NCI-H146 treated with DMSO at 0.1 percent for 48 hours (cell line): ENCODE measurements at regions not wholly inside any gene's neighbourhood (a gene's known extent, or its start where the extent isn't known, plus 50 kb on each side); places are given as distances from the start of the nearest gene placed in this dataset.

Source experiments
- DNase-seq: peaks from one replicate; lab custom pipeline; 2025; ENCODE audit not compliant: unreplicated experiment; lab: John Stamatoyannopoulos, UW

DNA sequence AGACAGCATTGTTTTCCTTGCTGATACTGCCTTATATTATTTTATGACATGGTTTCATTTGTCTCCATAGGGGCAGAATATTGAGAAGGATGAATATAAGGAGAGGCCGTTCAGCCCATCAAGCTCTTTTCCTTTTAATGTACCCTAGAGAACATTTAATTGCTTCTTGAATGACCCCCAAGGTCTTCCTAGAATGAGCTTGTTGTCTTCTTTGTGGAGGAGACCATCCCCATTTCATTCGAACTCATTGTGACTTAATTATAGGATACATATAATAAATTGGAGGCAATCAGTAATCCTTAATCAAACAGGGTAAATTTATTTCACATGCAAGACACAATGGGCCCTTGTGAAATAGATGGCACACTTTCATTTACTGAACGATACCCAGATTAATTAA is 231.3 kb downstream of the MDFIC start:
- DNase-seq = no peak

DNA sequence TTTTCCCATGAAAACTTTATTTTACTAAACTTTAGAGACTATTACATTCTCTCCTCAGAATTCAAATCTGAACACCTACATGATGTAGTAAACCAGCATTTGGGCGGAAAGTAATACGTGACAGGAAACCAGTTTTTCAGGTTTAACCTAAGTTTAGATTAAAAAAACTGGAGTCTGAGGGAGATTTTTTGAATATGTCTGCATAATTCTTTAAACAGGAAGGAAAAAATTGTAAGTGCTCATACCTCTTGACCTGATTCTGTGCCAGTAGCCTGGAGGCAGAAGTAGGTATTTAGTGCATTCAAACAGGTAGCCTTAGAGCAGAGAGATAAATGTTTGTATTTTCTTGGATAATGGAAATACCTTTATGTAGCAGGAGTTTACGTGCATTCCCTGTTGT is 224.3 kb downstream of the MDFIC start:
- DNase-seq = no peak

DNA sequence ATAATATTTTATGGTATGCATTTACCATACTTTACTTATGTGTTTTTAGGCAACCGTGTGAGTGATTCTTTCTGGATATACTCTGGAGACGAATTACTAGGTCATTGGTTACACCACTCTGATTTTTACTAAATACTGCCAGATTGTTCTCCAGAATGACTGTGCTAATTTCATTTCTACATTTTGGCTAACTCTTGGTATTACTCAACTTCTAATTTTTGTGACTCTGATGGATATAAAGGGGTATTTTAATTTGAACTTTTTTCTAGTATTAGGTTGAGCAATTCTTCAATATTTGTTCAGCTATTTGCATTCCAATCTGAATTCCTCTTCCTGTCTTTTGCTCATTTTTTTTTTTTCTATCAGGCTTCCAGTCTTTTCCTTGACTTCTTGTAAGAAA is 223.6 kb downstream of the MDFIC start:
- DNase-seq = no peak

DNA sequence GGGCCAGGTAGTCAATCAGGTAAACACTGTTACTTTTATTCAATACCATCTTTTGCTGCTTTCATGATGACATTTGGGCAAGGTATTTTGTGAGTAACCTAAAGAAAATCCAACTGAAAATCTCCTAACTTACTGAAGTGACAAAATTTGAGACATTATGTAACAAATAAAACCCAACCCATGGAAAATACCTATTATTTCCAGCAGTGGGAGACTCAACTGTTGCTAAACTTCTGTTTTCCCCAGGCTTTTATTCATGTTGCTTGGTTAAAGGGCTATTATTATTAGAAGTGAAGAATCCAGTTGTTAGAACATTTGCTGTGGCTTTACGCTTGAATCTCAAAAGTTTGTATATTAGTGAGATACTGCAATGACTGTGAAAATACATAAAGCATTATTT is 215.9 kb downstream of the MDFIC start:
- DNase-seq = no peak

DNA sequence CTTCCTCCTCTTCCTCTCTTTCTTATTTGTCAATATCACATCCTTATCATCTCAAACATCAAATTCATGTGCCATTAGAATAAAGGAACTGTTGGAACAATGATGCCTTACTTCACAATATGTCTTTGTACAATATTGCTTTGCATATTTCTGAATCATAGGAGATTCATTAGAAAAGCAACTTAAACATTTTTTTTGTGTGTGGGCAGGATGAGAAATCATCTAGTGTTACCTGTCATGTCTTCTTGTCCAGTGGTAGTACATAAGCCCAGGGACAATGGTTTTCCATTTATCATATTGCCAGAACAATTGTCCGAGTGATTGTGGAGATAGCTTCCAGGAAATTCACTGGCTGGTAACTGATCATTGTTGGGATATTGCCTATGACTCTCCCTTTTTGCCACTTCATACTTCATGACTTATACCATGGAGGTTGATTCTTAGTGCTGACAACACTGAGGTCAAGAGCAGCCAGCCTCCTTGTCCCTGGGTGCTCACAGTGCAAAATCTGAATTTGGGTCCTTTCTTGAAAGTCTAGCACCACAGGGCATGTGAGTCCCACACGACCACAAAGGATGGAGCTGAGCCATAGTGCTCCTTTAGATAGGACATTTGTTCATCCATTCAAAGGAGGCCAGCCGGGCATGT is 215.0 kb downstream of the MDFIC start:
- no peak for DNase-seq

DNA sequence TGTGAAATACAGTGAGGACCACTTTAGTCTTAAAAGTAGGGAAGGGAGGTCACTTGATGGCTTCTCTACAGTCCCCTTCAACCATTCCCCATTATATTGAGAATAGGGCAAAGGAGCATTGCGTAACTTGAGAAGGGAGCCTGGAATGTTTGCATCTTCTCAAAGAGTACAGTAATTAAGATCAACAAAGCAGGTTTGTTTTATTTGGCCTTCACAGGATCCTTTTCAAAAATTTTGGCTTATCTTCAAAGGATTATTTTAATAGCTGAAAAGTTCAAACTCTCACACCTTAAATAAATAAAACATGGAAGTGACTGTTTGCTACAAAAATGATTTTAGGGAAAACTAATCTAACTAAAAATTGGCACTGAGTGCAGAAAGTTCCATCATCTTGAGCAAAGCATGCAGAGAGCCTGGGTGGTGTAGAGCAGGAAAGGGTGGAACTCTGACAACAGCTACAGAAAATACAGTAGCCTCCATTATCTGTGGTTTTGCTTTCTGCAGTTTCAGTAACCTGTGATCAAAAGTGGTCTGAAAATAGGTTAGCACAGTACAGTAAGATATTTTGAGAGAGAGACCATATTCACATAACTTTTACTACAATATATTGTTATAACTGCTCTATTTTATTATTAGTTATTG is 214.0 kb downstream of the MDFIC start:
- no peak for DNase-seq

DNA sequence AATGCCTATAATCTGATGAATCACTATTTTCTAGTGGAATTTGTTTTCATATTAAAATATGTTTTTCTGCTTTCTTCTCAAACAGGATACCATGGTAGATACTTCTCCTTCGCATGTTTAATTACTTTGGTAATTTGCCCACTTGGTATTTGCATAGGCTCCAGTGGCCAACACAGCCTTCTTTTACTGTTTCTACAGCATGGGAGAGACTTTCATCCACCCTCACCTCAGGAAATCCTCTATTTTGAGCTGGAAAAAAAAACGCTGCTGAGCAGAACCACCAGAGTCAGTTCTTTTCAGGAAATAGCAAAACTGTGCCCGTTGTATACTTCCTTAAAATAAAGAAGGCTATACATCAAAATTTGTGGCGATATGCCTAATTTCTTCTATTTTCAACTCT is 213.3 kb downstream of the MDFIC start:
- DNase-seq = no peak

DNA sequence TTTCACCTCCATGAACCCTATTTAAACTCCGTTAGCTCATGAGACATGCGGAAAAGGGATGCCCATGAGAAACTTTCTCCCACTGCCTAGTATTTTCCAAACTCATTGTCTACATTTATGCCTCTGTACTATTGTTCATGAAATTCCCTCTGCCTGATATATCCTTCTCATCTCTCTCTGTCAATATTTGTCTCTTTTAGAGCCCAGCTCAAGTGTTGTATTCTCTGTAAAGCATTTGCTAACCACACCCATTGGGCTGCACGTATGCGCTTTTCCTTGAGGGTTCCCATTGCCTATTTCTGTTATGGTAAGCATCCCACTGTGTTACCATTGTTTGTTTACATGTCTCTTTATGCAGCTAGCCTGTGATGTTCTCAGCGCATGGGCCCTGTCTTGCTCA is 211.4 kb downstream of the MDFIC start:
- no peak for DNase-seq

DNA sequence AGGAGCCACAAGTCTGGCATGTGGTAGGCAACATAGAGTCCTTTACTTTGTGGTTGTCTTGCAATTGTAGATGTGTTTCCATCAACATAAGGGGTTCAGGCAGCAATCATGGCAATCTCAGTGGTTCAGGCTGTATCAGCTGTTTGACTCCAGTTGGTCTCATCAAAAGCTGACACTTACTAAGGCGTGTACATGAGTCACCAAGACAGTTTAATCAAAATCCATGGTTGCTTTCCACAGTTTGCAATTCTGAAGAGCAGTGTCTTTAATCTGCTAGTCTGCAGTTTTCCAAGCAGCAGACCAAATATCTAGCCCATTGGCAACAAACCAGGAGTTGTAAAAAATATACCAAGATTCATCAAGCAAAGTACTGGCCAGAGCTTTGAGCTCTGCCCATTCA is 210.2 kb downstream of the MDFIC start:
- no peak for DNase-seq

DNA sequence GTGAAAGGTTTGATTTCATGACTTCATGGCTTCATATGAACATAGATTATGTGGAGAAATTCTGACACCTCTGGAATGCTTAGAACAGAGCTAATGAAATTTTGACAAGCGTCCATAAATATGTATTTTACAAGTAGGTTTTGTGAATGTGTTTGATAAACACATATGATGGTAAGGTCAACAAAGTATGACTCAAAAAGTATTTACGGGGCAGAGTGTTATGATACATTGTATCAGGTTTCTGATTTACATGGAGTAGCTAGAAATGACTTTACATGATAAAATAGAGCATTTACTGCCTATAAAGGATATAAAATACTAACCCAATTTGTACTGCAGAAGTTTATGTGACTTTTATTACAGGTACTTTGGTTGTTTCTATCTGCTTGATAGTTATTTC is 206.3 kb downstream of the MDFIC start:
- DNase-seq = no peak

DNA sequence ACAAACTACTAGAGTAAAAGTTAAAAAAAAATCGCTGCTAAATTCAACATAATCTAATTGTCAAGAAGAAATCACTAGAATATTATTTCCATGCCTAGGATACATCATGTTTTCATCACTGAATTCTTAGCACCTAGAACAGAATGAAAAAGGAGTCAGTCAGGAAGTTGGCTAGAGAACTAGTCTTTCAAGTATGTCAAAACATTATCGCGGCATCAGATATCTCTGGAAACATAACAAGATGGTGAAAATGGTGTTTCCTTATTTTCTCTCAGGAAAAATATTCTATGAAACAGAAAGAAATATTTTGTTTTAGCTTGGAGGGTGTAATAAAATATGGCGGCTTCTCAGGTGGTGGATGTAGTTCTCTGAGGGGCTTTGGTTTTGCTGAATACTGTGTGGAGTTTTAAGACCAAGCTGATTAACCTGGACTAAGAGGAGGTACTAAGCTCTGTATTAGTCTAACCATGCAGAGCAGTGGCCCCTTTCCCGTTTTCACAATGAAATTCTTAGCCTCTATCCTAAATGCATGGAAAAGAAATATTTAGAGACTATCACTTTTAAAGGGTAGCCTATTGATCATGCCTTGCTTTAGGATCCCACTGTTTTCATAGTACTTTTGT is 205.6 kb downstream of the MDFIC start:
- DNase-seq = no peak

DNA sequence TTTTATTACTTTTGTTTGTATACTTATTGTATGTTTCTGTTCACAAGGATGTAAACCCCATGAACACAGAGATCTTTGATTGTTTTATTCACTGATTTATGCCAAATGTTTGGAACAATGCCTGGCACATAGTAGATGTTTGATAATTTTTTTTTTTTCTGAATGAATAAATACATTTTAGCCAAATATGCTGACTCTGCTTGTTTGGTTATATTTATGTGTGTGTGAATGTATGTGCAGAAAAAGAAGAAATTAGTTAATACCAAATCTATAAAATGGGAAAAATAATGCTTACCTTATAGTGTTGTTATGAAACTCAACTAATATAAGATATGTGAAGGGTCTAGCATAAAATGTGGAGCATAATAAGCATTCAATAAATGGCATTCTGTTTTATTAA is 203.9 kb downstream of the MDFIC start:
- no peak for DNase-seq

DNA sequence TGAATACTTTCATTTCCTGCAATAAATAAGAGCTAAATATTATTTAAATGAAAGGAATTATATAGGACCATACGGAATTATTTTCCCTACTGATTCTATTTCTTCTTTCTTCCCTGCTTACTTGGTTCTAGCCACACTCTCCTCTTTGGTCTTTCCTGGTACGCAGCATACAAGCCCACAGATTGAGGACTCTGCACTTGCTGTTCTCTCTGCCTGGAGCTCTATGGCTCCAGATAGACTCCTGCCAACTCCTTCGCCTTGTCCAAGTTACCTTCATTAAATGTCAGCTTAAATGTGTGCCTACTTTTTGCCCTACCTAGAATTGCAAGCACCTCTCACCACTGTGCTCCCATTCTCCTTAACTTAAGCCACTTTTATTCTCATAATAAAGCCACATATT is 203.4 kb downstream of the MDFIC start:
- DNase-seq = no peak

DNA sequence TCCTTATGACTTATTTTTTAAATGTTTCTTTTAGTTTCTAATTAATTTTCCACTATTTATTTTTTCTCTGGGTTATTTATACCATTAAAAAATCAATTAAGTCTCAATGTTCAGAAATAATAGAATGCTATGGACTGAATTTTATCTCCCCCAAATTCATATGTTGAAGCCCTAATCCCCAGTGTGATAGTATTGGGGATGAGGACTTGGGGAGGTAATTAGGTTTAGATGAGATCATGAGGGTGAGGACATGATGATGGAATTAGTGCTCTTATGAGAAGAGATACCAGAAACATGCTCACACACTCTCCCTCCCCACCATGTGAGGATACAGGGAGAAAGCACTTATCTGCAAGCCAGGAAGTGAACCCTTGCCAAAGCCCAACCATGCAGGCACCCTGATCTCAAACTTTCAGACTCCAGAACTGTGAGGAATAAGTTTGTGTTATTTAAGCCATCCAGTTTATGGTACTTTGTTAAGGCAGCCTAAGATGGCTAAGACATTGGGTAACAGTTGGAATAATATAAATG is 202.6 kb downstream of the MDFIC start:
- no peak for DNase-seq

DNA sequence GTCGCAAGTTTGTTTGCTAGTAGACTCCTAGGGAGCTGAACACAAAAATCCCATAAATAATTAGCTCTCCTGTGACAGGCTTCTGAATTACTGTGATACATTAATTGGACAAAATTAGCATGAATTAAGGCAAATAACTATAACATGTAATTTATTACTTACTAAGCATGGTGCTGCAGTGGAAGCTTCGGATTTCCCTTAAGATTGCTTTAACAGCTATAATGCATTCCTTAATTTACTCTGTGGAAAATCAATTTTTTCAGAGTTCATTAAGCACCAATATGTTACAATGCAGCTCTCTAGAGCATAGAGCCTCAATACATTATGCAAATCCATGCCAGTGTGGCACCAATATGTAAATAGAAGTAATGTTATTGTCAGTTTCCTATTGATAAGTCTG is 201.5 kb downstream of the MDFIC start:
- DNase-seq = no peak

DNA sequence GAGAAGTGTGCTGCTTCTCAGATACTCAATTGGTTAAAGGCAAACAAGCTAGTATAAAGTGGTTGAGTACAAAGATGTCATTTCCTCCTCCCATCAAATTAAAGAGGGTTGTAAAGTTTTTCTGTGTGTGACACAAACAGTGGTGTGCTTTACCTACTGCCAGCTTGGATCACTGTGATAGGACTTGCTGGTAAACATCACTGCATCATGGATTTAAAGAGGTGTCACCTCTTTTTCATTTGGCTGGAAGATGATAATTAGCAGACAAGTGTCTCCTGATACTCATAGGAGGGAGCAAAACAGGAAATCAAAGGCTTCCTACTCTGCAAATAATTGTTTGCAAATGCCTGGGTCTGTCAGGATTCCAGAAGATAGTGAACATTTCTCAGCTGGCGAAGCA is 200.5 kb downstream of the MDFIC start:
- no peak for DNase-seq

DNA sequence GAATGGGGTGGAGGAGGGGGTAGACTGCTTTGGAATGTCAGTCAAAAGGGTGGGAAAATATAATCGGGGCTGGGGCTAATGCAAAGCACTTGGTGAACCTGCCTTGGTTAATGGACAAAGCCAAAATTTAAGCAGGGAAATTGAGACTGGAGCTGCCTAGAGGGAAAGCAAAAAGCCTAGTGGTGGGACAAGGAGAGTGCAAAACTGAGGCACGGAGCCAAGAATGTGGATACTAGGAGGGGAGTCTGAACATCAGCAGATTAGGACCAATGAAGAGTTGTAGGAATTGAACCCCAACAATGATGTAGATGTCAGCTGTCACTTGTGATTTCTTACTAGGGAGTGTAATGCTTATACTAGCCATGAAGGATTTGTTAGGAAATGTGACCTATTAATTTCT is 195.9 kb downstream of the MDFIC start:
- DNase-seq = no peak

DNA sequence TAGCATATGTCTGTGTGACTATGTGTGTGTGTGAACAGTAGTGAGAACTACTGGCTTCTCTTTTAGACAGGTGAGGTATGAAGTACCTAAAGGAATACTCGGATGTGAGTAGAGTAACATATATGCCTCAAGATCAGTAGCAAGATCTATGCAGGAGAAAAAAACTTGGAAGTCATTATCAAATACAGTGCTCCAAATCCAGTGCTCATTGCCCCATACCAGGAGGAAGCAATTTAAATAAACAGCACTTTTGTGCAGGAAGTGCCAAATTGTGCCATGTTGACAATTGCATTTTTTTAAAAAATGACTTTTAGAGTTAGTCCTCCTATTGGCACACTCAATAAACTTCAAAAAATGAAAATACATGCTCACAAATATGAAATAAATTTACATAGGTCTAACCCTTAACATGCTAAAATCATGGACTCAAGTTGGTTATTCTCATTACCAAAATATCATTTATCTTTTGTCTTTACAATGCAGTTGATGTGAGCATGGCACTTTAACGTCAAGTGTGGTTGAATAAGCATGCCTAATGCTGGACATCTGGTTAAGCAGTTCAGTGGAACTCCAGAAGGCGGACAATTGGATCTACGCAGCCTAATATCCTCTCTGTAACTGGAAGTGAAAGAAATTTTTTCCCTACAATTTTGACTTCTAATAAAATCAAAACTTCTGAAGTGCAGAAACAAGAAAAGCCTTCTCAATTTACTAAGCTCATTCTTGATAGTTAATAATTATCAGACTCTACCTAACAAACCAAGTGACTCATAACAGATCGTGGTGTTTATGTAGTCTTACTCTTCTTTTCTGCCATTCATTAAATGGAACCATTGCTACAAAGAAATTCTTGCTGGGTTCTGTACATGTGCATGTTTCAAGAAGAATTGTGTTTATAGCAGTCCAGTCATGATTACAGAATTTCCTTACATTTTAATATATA is 195.2 kb downstream of the MDFIC start:
- no peak for DNase-seq

DNA sequence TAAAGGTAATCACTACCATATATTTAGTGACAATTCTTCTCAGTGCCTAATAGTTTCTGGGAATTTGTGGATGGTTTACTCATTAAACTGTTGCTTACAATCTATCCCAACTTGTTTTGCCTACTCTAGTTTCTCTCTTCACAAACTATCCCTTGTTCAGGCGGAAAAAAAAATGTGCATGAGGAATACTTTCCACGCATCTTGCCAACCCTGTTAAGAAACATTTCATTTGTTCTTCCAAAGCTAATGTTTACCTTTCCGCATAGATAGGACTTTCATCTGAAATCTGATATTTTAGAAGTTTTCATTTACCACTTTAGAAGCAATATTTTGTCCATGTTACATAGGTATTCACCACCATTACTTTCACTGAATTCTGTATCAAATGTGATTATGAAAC is 191.9 kb downstream of the MDFIC start:
- DNase-seq = no peak

DNA sequence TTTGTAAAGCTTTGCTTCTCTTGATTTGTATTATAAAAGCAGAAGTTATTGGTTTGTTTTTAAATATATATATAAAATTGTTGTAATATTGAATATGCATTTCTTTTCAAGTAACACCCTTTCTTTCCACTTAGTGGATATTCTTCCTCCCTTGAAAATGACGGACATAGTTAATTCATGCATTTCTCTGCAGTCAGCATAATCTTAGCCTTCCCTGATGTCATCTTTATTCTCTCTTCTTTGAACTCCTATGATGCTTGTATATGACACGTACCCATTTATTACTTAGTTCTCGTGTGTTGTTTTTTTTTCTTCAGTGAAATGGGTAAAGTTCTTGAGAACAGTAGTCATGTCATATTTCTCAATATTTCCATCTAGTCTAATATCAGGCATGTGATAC is 191.2 kb downstream of the MDFIC start:
- DNase-seq = no peak

DNA sequence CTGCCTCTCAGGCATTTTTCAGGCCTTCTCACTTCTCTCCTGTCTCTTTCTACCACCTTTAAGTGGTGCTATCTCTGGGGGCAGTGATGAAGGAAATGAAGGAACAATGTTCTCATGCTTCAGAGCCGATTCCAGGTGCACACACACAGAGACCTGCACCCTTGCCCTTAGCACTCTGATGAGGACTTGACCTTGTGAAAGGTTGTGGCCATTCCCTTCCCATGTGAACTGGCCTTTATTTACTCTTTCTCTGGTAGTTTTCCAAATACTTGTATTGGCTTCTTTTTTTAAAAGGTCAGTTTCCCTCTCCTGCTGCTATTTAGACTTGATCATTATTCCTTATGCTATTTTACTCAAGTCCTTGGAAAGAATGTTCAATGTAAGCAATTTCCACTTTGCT is 188.6 kb downstream of the MDFIC start:
- DNase-seq = no peak
